ENCODE measurements at regions not wholly inside any gene's neighbourhood (a gene's known extent, or its start where the extent isn't known, plus 50 kb on each side); places are given as distances from the start of the nearest gene placed in this dataset.
A peak's percentile ranks its signal among the peaks of the same experiment; 100 is the strongest.

GRCh38 chr7:25861601-25862260 is 290.3 kb upstream of the NFE2L3 start:
- Histone ChIP-seq H3K4me3 (ENCODE audit: low read depth in 1 of 2, low read length in 1 of 2) (peak overlapping the region in 1 of 2 experiments; percentile 51), H3K27ac (no peak overlapping the region), H3K27me3 (peaks cover 100% of the 10 kb centered on the region), H3K4me1 (ENCODE audit: control insufficient read depth in 1 of 2, insufficient read depth in 1 of 2, low read depth in 1 of 2, low read length in 1 of 2) (peaks cover 34 to 37% of the 10 kb centered on the region in 2 experiments), H3K36me3 (no peaks in the 10 kb centered on the region), H3K9me3 (peaks cover 58% of the 10 kb centered on the region)
- no peak for TF ChIP-seq CTCF (IDR thresholded peaks at IDR 0.05)

- Histone ChIP-seq H3K36me3 (no peaks in the 10 kb centered on the region), H3K9me3 (peaks cover 51% of the 10 kb centered on the region), H3K27ac (no peak overlapping the region), H3K4me1 (ENCODE audit: control insufficient read depth in 1 of 2, insufficient read depth in 1 of 2, low read depth in 1 of 2, low read length in 1 of 2) (peaks cover 27 to 30% of the 10 kb centered on the region in 2 experiments), H3K27me3 (peaks cover 100% of the 10 kb centered on the region), H3K4me3 (ENCODE audit: low read depth in 1 of 2, low read length in 1 of 2) (peak overlapping the region; percentile 37 to 51)
- no peak for TF ChIP-seq CTCF (IDR thresholded peaks at IDR 0.05)
Observed at GRCh38 chr7:25862261-25863004, 289.6 kb upstream of the NFE2L3 start.

GRCh38 chr7:25863005-25863728 is 288.8 kb upstream of the NFE2L3 start:
- H3K9me3 ChIP-seq = peaks cover 43% of the 10 kb centered on the region
- H3K4me1 ChIP-seq (ENCODE audit: control insufficient read depth in 1 of 2, insufficient read depth in 1 of 2, low read depth in 1 of 2, low read length in 1 of 2) = peaks cover 22 to 26% of the 10 kb centered on the region in 2 experiments
- no peak overlapping the region for H3K27ac ChIP-seq
- H3K27me3 ChIP-seq = peaks cover 100% of the 10 kb centered on the region
- no peak for TF ChIP-seq CTCF (IDR thresholded peaks at IDR 0.05)
- H3K36me3 ChIP-seq = no peaks in the 10 kb centered on the region
- H3K4me3 ChIP-seq (ENCODE audit: low read depth in 1 of 2, low read length in 1 of 2) = peak overlapping the region in 1 of 2 experiments; percentile 51

- no peak overlapping the region for H3K4me3 ChIP-seq (ENCODE audit: low read depth in 1 of 2, low read length in 1 of 2)
- no peaks in the 10 kb centered on the region for H3K36me3 ChIP-seq
- no peak overlapping the region for H3K27ac ChIP-seq
- H3K27me3 ChIP-seq = peaks cover 100% of the 10 kb centered on the region
- peaks cover 39% of the 10 kb centered on the region for H3K9me3 ChIP-seq
- H3K4me1 ChIP-seq (ENCODE audit: control insufficient read depth in 1 of 2, insufficient read depth in 1 of 2, low read depth in 1 of 2, low read length in 1 of 2) = peaks cover 20 to 23% of the 10 kb centered on the region in 2 experiments
- TF ChIP-seq CTCF (IDR thresholded peaks at IDR 0.05) = no peak
Observed at GRCh38 chr7:25863729-25864110, 288.3 kb upstream of the NFE2L3 start.

GRCh38 chr7:25864511-25864910 is 287.5 kb upstream of the NFE2L3 start:
- Histone ChIP-seq H3K27ac (no peak overlapping the region), H3K4me3 (ENCODE audit: low read depth in 1 of 2, low read length in 1 of 2) (no peak overlapping the region), H3K4me1 (ENCODE audit: control insufficient read depth in 1 of 2, insufficient read depth in 1 of 2, low read depth in 1 of 2, low read length in 1 of 2) (peaks cover 20 to 23% of the 10 kb centered on the region in 2 experiments), H3K27me3 (peaks cover 100% of the 10 kb centered on the region), H3K36me3 (no peaks in the 10 kb centered on the region), H3K9me3 (peaks cover 31% of the 10 kb centered on the region)
- no peak for TF ChIP-seq CTCF (IDR thresholded peaks at IDR 0.05)

Measured in neutrophil (primary cell).